HG02852 (cell line): ENCODE measurements at regions not wholly inside any gene's neighbourhood (a gene's known extent, or its start where the extent isn't known, plus 50 kb on each side); places are given as distances from the start of the nearest gene placed in this dataset.
"Not testable (repeated sequence)": the region's sequence is repeated elsewhere in the genome, so short reads cannot be mapped to it uniquely, and the experiment has no call there.

Experiments
- ATAC-seq: cut with Tn5 transposase; IDR thresholded peaks from one replicate; pipeline ENCODE4 v1.9.1; 2021; ENCODE audit warnings: mild to moderate bottlenecking, moderate library complexity; ENCODE audit not compliant: unreplicated experiment

DNA sequence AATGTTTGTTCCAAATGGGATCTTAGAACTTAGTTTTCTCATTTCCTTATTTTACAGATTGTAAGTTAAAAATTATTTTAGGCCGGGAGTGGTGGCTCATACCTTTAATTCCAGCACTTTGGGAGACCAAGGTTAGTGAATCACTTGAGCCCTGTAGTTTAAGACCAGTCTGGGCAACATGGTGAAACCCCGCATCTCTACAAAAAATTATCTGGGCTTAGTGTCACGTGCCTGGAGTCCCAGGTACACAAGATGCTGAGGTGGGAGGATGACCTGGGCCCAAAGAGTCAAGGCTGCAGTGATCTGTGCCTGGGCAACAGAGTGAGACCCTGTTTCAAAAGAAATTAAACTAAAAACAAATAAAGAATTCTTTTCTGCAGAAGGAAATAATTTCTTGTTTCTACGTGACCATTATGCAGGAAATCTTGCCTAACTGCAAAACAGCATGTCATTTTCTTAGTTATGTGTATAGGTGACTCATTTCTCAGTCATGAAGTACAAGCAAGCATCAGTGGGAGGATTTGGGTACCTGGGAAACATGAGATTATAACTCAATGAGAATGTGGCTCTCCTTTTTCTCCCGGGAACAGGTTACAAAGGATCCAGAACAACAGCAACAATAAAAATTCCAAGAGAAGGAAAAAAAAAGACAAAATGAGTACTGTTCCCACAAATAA, 375.1 kb upstream of the ST8SIA4 start:
- ATAC-seq = no peak

- no peak for ATAC-seq
Observed at GRCh38 chr5:101271945-101272344, 368.9 kb upstream of the ST8SIA4 start.

DNA sequence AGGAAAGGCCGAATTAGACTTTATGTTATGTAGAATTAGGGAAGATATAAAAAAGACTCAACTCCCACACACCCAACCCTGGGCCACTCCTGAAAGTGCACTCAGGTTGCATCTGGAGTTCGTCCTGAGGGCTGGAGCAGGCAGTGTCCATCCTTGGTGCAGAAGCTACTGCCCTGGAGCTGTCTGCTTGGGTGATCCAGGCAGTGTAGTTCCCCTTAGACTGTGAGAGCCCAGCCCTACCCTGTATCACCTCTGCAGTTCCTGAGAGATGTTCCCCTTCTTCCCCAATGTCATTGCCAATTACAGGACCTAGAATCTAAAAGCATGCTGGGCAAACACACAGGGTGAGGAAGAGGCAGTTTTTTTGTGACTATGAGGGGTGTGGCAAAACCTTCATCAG, 368.3 kb upstream of the ST8SIA4 start:
- ATAC-seq = no peak

DNA sequence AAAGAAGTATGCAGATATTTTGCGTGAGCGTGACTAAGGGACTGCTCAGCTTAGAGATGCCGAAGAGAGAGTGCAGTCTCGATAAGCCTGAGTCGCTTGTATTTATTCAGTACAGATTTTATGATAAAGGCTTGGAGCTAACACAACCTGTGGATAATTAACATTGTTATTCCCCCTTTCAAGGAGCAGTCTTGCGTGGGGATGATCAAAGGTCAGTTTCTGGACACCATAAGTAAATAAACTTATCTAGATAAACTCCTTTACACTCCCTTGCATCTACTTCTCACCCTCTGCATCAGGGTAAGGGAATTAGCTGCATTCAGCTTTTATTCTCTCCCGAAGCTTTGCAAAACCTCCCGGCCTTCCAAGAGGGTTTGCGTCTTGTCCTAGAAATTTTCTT, 357.8 kb upstream of the ST8SIA4 start:
- no peak for ATAC-seq

GRCh38 chr5:101253096-101253495, 350.0 kb upstream of the ST8SIA4 start:
- ATAC-seq = no peak

DNA sequence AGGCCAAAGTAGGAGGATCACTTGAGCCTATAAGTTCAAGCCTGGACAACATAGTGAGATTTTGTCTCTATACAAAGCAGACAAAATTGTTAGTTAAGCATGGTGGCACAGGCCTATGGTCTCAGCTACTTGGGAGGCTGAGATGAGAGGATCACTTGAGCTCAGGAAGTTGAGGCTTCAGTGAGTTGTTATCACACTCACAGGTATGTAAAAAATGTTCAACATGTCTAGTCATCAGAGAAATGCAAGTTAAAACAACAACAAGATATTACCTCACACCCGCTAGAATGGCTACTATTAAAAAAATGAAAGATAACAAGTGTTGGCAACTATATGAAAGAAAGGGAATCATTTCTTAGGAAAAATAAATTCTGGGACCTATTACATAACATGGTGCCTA, 341.5 kb upstream of the ST8SIA4 start:
- no peak for ATAC-seq

- ATAC-seq = no peak
Observed at GRCh38 chr5:101212942-101213514, 309.9 kb upstream of the ST8SIA4 start.

- no peak for ATAC-seq
Observed at GRCh38 chr5:101206534-101206933, 303.5 kb upstream of the ST8SIA4 start.

- ATAC-seq = not testable (repeated sequence)
Observed at GRCh38 chr5:101205065-101205464, 302.0 kb upstream of the ST8SIA4 start.

DNA sequence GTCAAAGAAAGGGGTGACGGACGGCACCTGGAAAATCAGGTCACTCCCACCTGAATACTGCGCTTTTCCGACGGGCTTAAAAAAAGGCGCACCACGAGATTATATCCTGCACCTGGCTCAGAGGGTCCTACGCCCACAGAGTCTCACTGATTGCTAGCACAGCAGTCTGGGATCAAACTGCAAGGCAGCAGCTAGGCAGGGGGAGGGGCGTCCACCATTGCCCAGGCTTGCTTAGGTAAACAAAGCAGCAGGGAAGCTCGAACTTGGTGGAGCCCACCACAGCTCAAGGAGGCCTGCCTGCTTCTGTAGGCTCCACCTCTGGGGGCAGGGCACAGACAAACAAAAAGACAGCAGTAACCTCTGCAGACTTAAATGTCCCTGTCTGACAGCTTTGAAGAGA, 277.3 kb upstream of the ST8SIA4 start:
- not testable (repeated sequence) for ATAC-seq

DNA sequence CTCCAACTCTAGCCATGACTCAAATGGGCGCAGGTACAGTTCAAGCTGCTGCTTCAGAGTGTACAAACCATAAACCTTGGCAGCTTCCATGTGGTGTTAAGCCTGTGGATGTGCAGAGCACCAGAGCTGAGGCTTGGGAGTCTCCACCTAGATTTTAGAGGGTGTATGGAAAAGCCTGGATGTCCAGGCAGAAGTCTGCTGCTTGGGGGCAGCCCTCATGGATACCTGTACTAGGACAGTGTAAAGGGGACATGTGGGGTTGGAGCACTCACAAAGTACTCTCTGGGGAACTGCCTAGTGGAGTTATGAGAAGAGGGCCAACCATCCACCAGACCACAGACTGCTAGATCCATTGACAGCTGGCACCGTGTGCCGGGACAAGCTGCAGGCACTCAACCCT, 273.5 kb upstream of the ST8SIA4 start:
- no peak for ATAC-seq

- no peak for ATAC-seq
Observed at GRCh38 chr5:101174981-101175380, 271.9 kb upstream of the ST8SIA4 start.

DNA sequence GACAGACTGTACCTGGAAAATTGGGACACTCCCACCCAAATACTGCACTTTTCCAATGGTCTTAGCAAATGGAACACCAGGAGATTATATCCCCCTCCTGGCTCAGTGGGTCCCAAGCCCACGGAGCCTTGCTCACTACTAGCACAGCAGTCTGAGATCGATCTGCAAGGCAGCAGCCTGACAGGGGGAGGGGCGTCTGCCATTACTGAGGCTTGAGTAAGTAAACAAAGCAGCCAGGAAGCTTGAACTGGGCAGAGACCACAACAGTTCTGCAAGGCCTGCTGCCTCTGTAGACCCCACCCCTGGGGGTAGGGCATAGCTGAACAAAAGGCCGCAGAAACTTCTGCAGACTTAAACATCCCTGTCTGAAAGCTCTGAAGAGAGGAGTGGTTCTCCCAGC, 260.0 kb upstream of the ST8SIA4 start:
- ATAC-seq = no peak

DNA sequence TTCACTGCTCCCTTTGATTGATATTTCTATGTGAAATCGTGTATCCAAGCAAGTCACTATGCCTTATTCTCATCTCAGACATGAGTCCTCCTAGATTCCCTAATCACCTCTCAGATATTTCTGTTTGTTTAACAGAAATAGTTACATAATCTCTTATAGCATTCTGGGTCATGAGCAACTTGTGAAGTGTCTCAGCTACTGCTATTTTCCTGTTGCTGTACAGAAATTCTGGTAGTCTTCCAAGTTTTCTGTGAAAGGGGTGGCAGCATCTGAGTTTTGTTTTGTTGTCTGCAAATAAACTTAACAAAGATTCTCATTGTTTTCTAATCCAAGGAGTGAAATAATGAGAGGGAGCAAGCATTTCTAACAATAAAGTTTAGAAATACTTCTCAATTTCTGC, 256.9 kb upstream of the ST8SIA4 start:
- ATAC-seq = no peak

DNA sequence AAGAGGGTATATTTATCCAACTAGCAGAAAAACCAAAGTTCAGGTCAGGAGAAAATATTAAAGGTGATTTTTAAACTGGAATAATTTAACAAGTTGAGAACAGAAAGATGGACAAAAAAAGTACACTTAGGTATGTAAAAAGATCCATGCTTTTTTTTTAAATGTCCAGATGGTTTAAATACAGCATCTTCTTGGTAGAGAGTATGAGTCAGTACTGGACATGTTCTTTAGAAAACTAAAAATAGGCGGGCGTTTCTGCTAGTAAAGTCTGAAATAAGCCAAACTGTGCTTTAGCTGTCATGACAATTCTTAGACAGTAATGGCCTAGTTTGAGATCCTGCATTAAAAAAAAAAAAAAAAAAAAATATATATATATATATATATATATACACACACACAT, 255.9 kb upstream of the ST8SIA4 start:
- ATAC-seq = no peak

- ATAC-seq = no peak
Observed at GRCh38 chr5:101153526-101153925, 250.4 kb upstream of the ST8SIA4 start.

DNA sequence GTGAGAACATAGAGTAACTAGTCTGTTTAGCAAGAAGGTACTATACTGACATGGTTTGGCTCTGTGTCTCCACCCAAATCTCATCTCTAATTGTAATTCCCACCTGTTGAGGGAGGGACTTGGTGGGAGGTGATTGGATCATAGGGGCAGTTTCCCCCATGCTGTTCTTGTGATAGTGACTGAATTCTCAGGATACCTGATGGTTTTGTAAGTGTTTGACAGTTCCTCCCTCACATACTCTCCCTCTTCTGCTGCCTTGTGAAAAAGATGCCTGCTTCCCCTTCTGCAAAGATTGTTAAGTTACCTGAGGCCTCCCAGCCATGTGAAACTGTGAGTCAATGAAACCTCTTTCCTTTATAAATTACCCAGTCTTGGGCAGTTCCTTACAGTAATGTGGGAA, 240.4 kb upstream of the ST8SIA4 start:
- ATAC-seq = no peak

GRCh38 chr5:101142102-101142501, 239.0 kb upstream of the ST8SIA4 start:
- no peak for ATAC-seq

- ATAC-seq = no peak
Observed at GRCh38 chr5:101136454-101136853, 233.4 kb upstream of the ST8SIA4 start.

GRCh38 chr5:101123363-101123762, 220.3 kb upstream of the ST8SIA4 start:
- no peak for ATAC-seq

DNA sequence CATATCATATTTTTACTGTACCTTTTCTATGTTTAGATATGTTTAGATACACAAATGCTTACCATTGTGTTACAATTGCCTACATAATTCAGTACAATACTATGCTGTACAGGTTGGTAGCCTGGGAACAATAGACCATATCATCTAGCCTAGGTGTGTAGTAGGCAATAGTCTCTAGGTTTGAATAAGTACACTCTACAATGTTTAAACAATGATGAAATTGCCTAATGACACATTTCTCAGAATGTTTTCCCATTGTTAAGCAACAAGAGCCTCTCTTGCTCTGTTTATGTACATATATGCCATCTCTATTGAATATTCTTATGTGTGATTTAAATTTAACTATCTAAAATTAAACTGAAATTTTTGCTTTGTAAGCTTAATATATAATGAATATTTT, 209.6 kb upstream of the ST8SIA4 start:
- ATAC-seq = no peak

- ATAC-seq = no peak
Observed at GRCh38 chr5:101103874-101104273, 200.8 kb upstream of the ST8SIA4 start.

DNA sequence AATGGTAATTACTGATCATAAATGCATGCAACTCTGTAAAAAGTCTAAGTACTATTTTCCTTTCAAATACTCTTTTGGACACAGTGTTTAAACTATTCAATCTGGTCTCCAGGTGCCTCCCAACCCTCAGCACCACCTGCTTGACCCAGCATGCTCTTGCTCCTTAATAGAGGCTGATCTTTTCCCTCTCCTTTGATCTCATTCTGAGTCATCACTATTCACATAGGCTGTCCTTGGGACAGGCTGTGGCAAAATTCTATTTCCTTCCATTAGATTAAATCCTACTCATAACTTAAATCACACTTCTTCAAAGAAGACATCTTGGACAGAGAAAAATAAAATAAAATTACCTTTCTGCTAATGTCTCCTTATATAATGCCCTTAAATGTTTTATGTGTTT, 199.4 kb upstream of the ST8SIA4 start:
- ATAC-seq = no peak
